Keratinocyte (primary cell): ENCODE measurements at regions not wholly inside any gene's neighbourhood (a gene's known extent, or its start where the extent isn't known, plus 50 kb on each side); places are given as distances from the start of the nearest gene placed in this dataset.

ENCODE experiments used
- DNase-seq: peaks from one replicate; pipeline ENCODE4 v3.0.0-alpha.2; 2011; ENCODE audit warnings: low read depth, missing footprints, low spot score
- FAIRE-seq: peaks from 2 replicates; lab custom pipeline; 2011; peaks lifted over from hg19 to GRCh38; lab: Jason Lieb, UNC
- H2AFZ ChIP-seq: 2 replicates; pipeline ENCODE4 v1.6.0; 2012; ENCODE audit warnings: low read length, control low read depth, inconsistent platforms; ENCODE audit not compliant: control insufficient read depth
- H3K27ac ChIP-seq: 2 replicates; pipeline ENCODE4 v1.5.1; 2011; ENCODE audit warnings: low read length; ENCODE audit not compliant: control insufficient read depth, insufficient read depth
- H3K27me3 ChIP-seq: 3 replicates; pipeline ENCODE4 v1.6.0; 2011; ENCODE audit warnings: low read length; ENCODE audit not compliant: control insufficient read depth, insufficient read depth; ENCODE audit errors: extremely low read depth
- H3K36me3 ChIP-seq, 2 experiments: 2 replicates in 1 of 2; 3 replicates in 1 of 2; pipeline ENCODE4 v1.5.1; 2011; ENCODE audit warnings: low read length in 2 of 2, mild to moderate bottlenecking in 1 of 2; ENCODE audit not compliant: control insufficient read depth in 2 of 2, insufficient read depth in 2 of 2; ENCODE audit errors: extremely low read depth in 1 of 2
- H3K4me1 ChIP-seq: 3 replicates; pipeline ENCODE4 v1.5.1; 2011; ENCODE audit warnings: low read length; ENCODE audit not compliant: control insufficient read depth, insufficient read depth; ENCODE audit errors: extremely low read depth
- H3K4me2 ChIP-seq: 3 replicates; pipeline ENCODE4 v1.6.0; 2011; ENCODE audit warnings: low read depth, low read length; ENCODE audit not compliant: control insufficient read depth, insufficient read depth; ENCODE audit errors: extremely low read depth
- H3K4me3 ChIP-seq, 3 experiments: fragments of 200-600 bp in 1 of 3; sonication (generic) in 1 of 3; 2 replicates in 2 of 3; 3 replicates in 1 of 3; pipeline ENCODE4 v1.5.1; 2011 to 2016; ENCODE audit warnings: low read length in 3 of 3, mild to moderate bottlenecking in 3 of 3, control low read depth in 2 of 3, inconsistent platforms in 1 of 3, low read depth in 1 of 3, mixed read lengths in 1 of 3, mixed run types in 1 of 3, moderate library complexity in 1 of 3; ENCODE audit not compliant: control insufficient read depth in 2 of 3, insufficient read depth in 2 of 3; ENCODE audit errors: extremely low read depth in 1 of 3
- H3K79me2 ChIP-seq: 2 replicates; pipeline ENCODE4 v1.6.0; 2012; ENCODE audit warnings: low read length; ENCODE audit not compliant: control insufficient read depth, insufficient read depth
- H3K9ac ChIP-seq: 3 replicates; pipeline ENCODE4 v1.6.0; 2011; ENCODE audit warnings: low read length; ENCODE audit not compliant: control insufficient read depth, insufficient read depth; ENCODE audit errors: extremely low read depth
- H3K9me1 ChIP-seq: 3 replicates; pipeline ENCODE4 v1.6.0; 2011; ENCODE audit warnings: low read length; ENCODE audit not compliant: control insufficient read depth, insufficient read depth; ENCODE audit errors: extremely low read depth
- H3K9me3 ChIP-seq: 2 replicates; pipeline ENCODE4 v1.5.1; 2012; ENCODE audit warnings: low read depth, low read length; ENCODE audit not compliant: control insufficient read depth
- H4K20me1 ChIP-seq: 3 replicates; pipeline ENCODE4 v1.6.0; 2011; ENCODE audit warnings: low read length; ENCODE audit not compliant: control insufficient read depth, insufficient read depth; ENCODE audit errors: extremely low read depth
- EZH2 ChIP-seq: IDR thresholded peaks from one replicate; pipeline ENCODE4 v1.6.1; 2012; ENCODE audit warnings: inconsistent platforms, mild to moderate bottlenecking, low read length, moderate library complexity
- dilution Hi-C: fragments of 300-500 bp; cut with MboI; formaldehyde crosslinking; loops from one replicate; pipeline ENCODE4 v1.7.0; 2020; ENCODE audit warnings: low sequenced_read_pairs; ENCODE audit not compliant: extremely low pct_ligation_motif_present
- TF ChIP-seq, protein P1 (sequence below), 3 experiments: IDR thresholded peaks in 1 of 3; conservative IDR thresholded peaks in 1 of 3; optimal IDR thresholded peaks in 1 of 3; 2 replicates in 2 of 3; 3 replicates in 1 of 3; pipeline versions ENCODE3 to v1.5.1; 2011; ENCODE audit warnings: low read length in 3 of 3, mild to moderate bottlenecking in 3 of 3, moderate library complexity in 2 of 3, control low read depth in 1 of 3, inconsistent platforms in 1 of 3; ENCODE audit not compliant: insufficient read depth in 2 of 3; ENCODE audit errors: extremely low read depth in 1 of 3

DNA sequence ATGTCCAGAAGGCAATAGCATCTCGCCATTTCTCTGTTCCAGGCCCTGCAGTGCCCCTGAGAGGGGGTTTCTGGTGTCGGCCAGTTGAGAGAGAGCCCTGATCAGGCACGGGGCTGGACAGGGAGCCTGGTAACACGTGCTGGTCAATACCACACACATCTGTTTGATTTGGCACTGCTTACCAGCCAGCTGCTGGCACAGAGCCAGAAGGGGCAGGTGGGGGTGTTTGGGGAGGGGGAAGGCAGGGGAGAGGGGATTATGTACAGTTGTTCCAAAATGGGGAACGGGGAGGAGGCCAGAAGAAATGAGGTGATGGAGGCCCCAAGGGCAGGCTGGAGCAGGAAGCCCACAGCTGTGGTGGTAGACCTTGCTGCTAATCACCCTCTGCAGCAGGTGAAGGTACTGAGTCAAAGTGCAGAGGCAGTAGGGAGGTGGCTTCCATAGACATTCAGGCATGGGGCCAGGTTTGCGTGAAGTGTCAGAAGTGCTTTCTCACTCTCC lies 153.5 kb upstream of the LPP start:
- Histone ChIP-seq H2AFZ (no peak overlapping the region), H3K4me2 (no peak overlapping the region), H3K79me2 (no peaks in the 10 kb centered on the region), H3K4me1 (no peaks in the 10 kb centered on the region), H3K9ac (no peak overlapping the region), H3K36me3 (no peaks in the 10 kb centered on the region), H3K4me3 (no peak overlapping the region), H3K9me1 (no peaks in the 10 kb centered on the region), H3K27me3 (no peaks in the 10 kb centered on the region), H3K9me3 (no peaks in the 10 kb centered on the region), H4K20me1 (no peaks in the 10 kb centered on the region), H3K27ac (no peak overlapping the region)
- TF ChIP-seq EZH2 = no peak
- TF ChIP-seq, protein P1, sequence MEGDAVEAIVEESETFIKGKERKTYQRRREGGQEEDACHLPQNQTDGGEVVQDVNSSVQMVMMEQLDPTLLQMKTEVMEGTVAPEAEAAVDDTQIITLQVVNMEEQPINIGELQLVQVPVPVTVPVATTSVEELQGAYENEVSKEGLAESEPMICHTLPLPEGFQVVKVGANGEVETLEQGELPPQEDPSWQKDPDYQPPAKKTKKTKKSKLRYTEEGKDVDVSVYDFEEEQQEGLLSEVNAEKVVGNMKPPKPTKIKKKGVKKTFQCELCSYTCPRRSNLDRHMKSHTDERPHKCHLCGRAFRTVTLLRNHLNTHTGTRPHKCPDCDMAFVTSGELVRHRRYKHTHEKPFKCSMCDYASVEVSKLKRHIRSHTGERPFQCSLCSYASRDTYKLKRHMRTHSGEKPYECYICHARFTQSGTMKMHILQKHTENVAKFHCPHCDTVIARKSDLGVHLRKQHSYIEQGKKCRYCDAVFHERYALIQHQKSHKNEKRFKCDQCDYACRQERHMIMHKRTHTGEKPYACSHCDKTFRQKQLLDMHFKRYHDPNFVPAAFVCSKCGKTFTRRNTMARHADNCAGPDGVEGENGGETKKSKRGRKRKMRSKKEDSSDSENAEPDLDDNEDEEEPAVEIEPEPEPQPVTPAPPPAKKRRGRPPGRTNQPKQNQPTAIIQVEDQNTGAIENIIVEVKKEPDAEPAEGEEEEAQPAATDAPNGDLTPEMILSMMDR (optimal IDR thresholded peaks at IDR 0.05 in 1 of 3, IDR thresholded peaks at IDR 0.05 in 1 of 3, conservative IDR thresholded peaks at IDR 0.05 in 1 of 3; ENCODE audit: extremely low read depth in 1 of 3, insufficient read depth in 2 of 3, low read length in 3 of 3) = no peak
- dilution Hi-C loops = no loop called here
- DNase-seq (no peak), FAIRE-seq (no peak)

DNA sequence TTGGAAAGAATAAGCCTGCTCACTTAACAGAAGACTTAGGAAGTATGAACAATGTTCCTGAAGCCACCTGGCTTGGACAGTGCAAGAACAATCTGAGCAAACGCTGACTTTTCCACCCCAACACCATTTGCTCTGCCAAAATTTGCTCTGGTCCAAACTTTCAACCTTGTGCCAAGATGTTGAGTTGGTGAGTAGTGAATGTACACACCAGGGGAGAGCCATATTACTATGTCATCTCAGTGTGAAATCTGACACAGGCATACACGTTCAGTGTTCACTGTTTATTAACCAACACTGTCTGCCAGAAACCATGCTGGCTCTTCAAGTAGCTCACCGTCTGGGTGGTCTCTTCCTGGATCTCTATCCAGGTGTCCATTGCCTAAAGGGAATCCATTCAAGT lies 152.9 kb upstream of the LPP start:
- no peaks in the 10 kb centered on the region for H3K27me3 ChIP-seq
- no peak overlapping the region for H3K4me3 ChIP-seq
- no peak overlapping the region for H2AFZ ChIP-seq
- no peaks in the 10 kb centered on the region for H4K20me1 ChIP-seq
- no peak overlapping the region for H3K9ac ChIP-seq
- no peaks in the 10 kb centered on the region for H3K79me2 ChIP-seq
- dilution Hi-C loops = no loop called here
- no peak overlapping the region for H3K4me2 ChIP-seq
- DNase-seq = no peak
- no peaks in the 10 kb centered on the region for H3K9me3 ChIP-seq
- FAIRE-seq = no peak
- H3K9me1 ChIP-seq = no peaks in the 10 kb centered on the region
- H3K36me3 ChIP-seq = no peaks in the 10 kb centered on the region
- H3K27ac ChIP-seq = no peak overlapping the region
- TF ChIP-seq, protein P1 (optimal IDR thresholded peaks at IDR 0.05 in 1 of 3, IDR thresholded peaks at IDR 0.05 in 1 of 3, conservative IDR thresholded peaks at IDR 0.05 in 1 of 3; ENCODE audit: extremely low read depth in 1 of 3, insufficient read depth in 2 of 3, low read length in 3 of 3) = no peak
- TF ChIP-seq EZH2 = no peak
- no peaks in the 10 kb centered on the region for H3K4me1 ChIP-seq
